Heart left ventricle (tissue), 13 donors: ENCODE measurements at regions not wholly inside any gene's neighbourhood (a gene's known extent, or its start where the extent isn't known, plus 50 kb on each side); places are given as distances from the start of the nearest gene placed in this dataset.

Experiments
- POLR2A ChIP-seq, 2 donors: fragments of 450-650 bp; IDR thresholded peaks; one replicate each; pipeline ENCODE4 v1.6.1; 2017; ENCODE audit warnings: antibody characterized with exemption in 2 of 2, mild to moderate bottlenecking in 2 of 2, moderate library complexity in 2 of 2
- TF ChIP-seq, protein P1 (sequence below), 12 donors: fragments of 200-600 bp; sonication (generic) in 4 of 12; IDR thresholded peaks; one replicate each; pipeline versions ENCODE4 v1.5.0 to v1.8.0; 2018 to 2022; ENCODE audit warnings: antibody characterized with exemption in 12 of 12, mild to moderate bottlenecking in 5 of 12
- donor health status: ischemic (EF 13 %, LVEDD 7.1; RV severe dilation, severe dysfunction).
- donor health status: DM: no; HTN: yes; CAD: no.
- donor health status: DM: no; HTN: no; CAD: no.
- donor health status: ischemic (EF 25% LVEDD 6.9; RV normal size, moderate dysfunction).
- donor health status: ischemic (EF 25% LVEDD 5.7; RV mildly dilated, moderate dysfunction).
- donor health status: ischemic (EF 35%, LVEDD 5.7; RV mildly dilated, moderate dysfunction).
- donor health status: nonischemic (EF 11% LVEDD 7.7; RV severe dilation, severe dysfunction).
- donor health status: DM: yes; HTN: yes; CAD: no.
- donor health status: PGD.
- donor health status: ischemic (EF 29% LVEDD 5.4; RV normal size, mild dysfunction).
- donor health status: nonischemic (EF 23%, LVEDD 6.1; RV moderate dilation, normal function).

GRCh38 chr19:20279516-20279915, 112.5 kb downstream of the ZNF486 start:
- TF ChIP-seq, protein P1, sequence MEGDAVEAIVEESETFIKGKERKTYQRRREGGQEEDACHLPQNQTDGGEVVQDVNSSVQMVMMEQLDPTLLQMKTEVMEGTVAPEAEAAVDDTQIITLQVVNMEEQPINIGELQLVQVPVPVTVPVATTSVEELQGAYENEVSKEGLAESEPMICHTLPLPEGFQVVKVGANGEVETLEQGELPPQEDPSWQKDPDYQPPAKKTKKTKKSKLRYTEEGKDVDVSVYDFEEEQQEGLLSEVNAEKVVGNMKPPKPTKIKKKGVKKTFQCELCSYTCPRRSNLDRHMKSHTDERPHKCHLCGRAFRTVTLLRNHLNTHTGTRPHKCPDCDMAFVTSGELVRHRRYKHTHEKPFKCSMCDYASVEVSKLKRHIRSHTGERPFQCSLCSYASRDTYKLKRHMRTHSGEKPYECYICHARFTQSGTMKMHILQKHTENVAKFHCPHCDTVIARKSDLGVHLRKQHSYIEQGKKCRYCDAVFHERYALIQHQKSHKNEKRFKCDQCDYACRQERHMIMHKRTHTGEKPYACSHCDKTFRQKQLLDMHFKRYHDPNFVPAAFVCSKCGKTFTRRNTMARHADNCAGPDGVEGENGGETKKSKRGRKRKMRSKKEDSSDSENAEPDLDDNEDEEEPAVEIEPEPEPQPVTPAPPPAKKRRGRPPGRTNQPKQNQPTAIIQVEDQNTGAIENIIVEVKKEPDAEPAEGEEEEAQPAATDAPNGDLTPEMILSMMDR (IDR thresholded peaks at IDR 0.05), result no peak
- TF ChIP-seq POLR2A (IDR thresholded peaks at IDR 0.05), result no peak
